CD4-positive, alpha-beta T cell treated with Interleukin-15 for 4 hours (primary cell): ENCODE measurements at regions not wholly inside any gene's neighbourhood (a gene's known extent, or its start where the extent isn't known, plus 50 kb on each side); places are given as distances from the start of the nearest gene placed in this dataset.

Experiments used
- DNase-seq: peaks from one replicate; pipeline ENCODE4 v3.0.0-alpha.2; 2020; ENCODE audit warnings: low spot score

- peak; percentile 34 for DNase-seq
Measured at GRCh38 chr5:67515020-67515689, 318.6 kb upstream of the CD180 start.

GRCh38 chr5:67512758-67513157, 316.2 kb upstream of the CD180 start:
- DNase-seq, result no peak

- no peak for DNase-seq
Measured at GRCh38 chr5:67511911-67512310, 315.3 kb upstream of the CD180 start.

GRCh38 chr5:67510204-67510603, 313.6 kb upstream of the CD180 start:
- no peak for DNase-seq

GRCh38 chr5:67509402-67510186, 313.0 kb upstream of the CD180 start:
- no peak for DNase-seq

- DNase-seq, result no peak
Measured at GRCh38 chr5:67506241-67506640, 309.6 kb upstream of the CD180 start.

GRCh38 chr5:67502951-67503350, 306.4 kb upstream of the CD180 start:
- no peak for DNase-seq

- no peak for DNase-seq
Measured at GRCh38 chr5:67496051-67496450, 299.5 kb upstream of the CD180 start.

GRCh38 chr5:67495072-67495471, 298.5 kb upstream of the CD180 start:
- DNase-seq, result no peak

- no peak for DNase-seq
Measured at GRCh38 chr5:67494186-67494855, 297.7 kb upstream of the CD180 start.

- no peak for DNase-seq
Measured at GRCh38 chr5:67493676-67494075, 297.1 kb upstream of the CD180 start.

GRCh38 chr5:67490543-67491321, 294.1 kb upstream of the CD180 start:
- no peak for DNase-seq

- no peak for DNase-seq
Measured at GRCh38 chr5:67488885-67489284, 292.3 kb upstream of the CD180 start.

GRCh38 chr5:67487862-67488261, 291.3 kb upstream of the CD180 start:
- no peak for DNase-seq

- no peak for DNase-seq
Measured at GRCh38 chr5:67483453-67484030, 286.9 kb upstream of the CD180 start.

- DNase-seq, result no peak
Measured at GRCh38 chr5:67481362-67481761, 284.8 kb upstream of the CD180 start.

GRCh38 chr5:67478337-67478736, 281.7 kb upstream of the CD180 start:
- no peak for DNase-seq

- no peak for DNase-seq
Measured at GRCh38 chr5:67476995-67477394, 280.4 kb upstream of the CD180 start.

GRCh38 chr5:67476531-67476930, 279.9 kb upstream of the CD180 start:
- no peak for DNase-seq

- DNase-seq, result no peak
Measured at GRCh38 chr5:67475489-67475888, 278.9 kb upstream of the CD180 start.

- DNase-seq, result no peak
Measured at GRCh38 chr5:67474597-67475238, 278.1 kb upstream of the CD180 start.
